Spleen (tissue), 11 donors: ENCODE measurements at regions not wholly inside any gene's neighbourhood (a gene's known extent, or its start where the extent isn't known, plus 50 kb on each side); places are given as distances from the start of the nearest gene placed in this dataset.

Source experiments
- DNase-seq: peaks from one replicate; pipeline ENCODE4 v3.0.0-alpha.2; 2020
- H3K27ac ChIP-seq, 8 donors: fragments of 200-600 bp; sonication (generic) in 7 of 8; 1 replicate in 4 of 8; 2 replicates in 4 of 8; pipeline versions ENCODE4 v1.5.0 to v1.8.0; 2016 to 2021; ENCODE audit warnings: inconsistent platforms in 4 of 8, mild to moderate bottlenecking in 4 of 8, moderate library complexity in 1 of 8
- H3K27me3 ChIP-seq, 7 donors: fragments of 200-600 bp; sonication (generic) in 6 of 7; replicated peaks in 1 of 7; 1 replicate in 4 of 7; 2 replicates in 3 of 7; pipeline versions ENCODE4 v1.5.0 to v1.8.0; 2016 to 2021; ENCODE audit warnings: inconsistent platforms in 3 of 7, mild to moderate bottlenecking in 1 of 7
- H3K36me3 ChIP-seq, 6 donors: fragments of 200-600 bp; sonication (generic) in 5 of 6; 1 replicate in 4 of 6; 2 replicates in 2 of 6; pipeline versions ENCODE4 v1.5.0 to v1.8.0; 2016 to 2021; ENCODE audit warnings: inconsistent platforms in 2 of 6
- H3K4me1 ChIP-seq, 6 donors: fragments of 200-600 bp; sonication (generic) in 5 of 6; 1 replicate in 3 of 6; 2 replicates in 3 of 6; pipeline versions ENCODE4 v1.5.0 to v1.8.0; 2016 to 2021; ENCODE audit warnings: inconsistent platforms in 3 of 6
- H3K4me3 ChIP-seq, 8 donors: fragments of 200-600 bp; sonication (generic) in 7 of 8; 1 replicate in 4 of 8; 2 replicates in 4 of 8; pipeline versions ENCODE4 v1.5.0 to v1.8.0; 2016 to 2021; ENCODE audit warnings: inconsistent platforms in 4 of 8, mild to moderate bottlenecking in 4 of 8, moderate library complexity in 2 of 8
- H3K9me3 ChIP-seq, 8 donors: fragments of 200-600 bp; sonication (generic) in 7 of 8; 1 replicate in 4 of 8; 2 replicates in 4 of 8; pipeline versions ENCODE4 v1.5.0 to v1.8.0; 2016 to 2021; ENCODE audit warnings: inconsistent platforms in 4 of 8
- POLR2A ChIP-seq, 3 donors: fragments of 450-650 bp; IDR thresholded peaks; one replicate each; pipeline ENCODE4 v1.5.1; 2017; ENCODE audit warnings: antibody characterized with exemption in 3 of 3, mild to moderate bottlenecking in 1 of 3
- POLR2AphosphoS5 ChIP-seq, 3 donors: sonication (generic); formaldehyde crosslinking; IDR thresholded peaks; one replicate each; pipeline ENCODE4 v1.5.1; 2017; ENCODE audit warnings: antibody characterized with exemption in 3 of 3
- WGBS, 5 donors: extraction: QIAGEN DNeasy Blood & Tissue Kit in 3 of 5; methylation state at CpG; one replicate each; pipeline versions ENCODE4 v1.1.5 to v1.1.7; 2013 to 2018; 5-methylcytosine and 5-hydroxymethylcytosine counted together
- intact Hi-C: fragments of 100-400 bp; cut with DNase I; formaldehyde crosslinking; loops from one replicate; pipeline ENCODE4 v1.15.0; 2023; ENCODE audit warnings: low total_unique reads
- TF ChIP-seq, protein P1 (sequence below), 11 experiments: fragments of 200-600 bp in 7 of 11; fragments of 450-650 bp in 4 of 11; sonication (generic) in 4 of 11; IDR thresholded peaks in 8 of 11; conservative IDR thresholded peaks in 3 of 11; 1 replicate in 7 of 11; 2 replicates in 4 of 11; pipeline versions ENCODE4 v1.4.0 to v1.8.0; 2016 to 2021; ENCODE audit warnings: antibody characterized with exemption in 11 of 11, inconsistent platforms in 4 of 11, mild to moderate bottlenecking in 1 of 11
- donor health status: healthy with polysubstance abuse.
- donor health status: DM: no; HTN: no; CAD: no; lungs with moderate emphysema.
- donor health status: DM: no; HTN: no; CAD: no.
- donor health status: Bipolar disorder and iron deficiency.
- donor health status: healthy.
- donor health status: DM: no; HTN: no; CAD: no.
- donor health status: DM: yes; HTN: yes; CAD: no.

DNA sequence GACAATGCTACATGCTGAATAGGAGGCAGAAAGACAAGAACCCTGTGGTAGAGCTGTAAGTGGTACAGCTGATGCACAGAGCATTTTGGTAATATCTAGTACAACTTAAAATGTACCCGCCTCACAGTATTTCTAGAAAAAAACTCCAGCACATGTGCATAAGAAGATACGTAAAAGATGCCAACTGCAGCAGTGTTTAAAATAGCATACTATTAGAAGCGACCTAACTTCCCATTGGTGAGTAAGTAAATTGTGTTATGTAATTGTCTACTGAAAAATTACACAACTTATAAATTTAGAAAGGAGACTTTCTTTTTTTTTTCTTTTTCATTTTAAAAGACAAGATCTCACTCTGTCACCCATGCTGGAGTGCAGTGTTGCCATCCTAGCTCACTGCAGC is 114.3 kb upstream of the CAND1 start:
- no peaks in the 10 kb centered on the region for H3K4me1 ChIP-seq
- no peaks in the 10 kb centered on the region for H3K27me3 ChIP-seq
- no peaks in the 10 kb centered on the region for H3K9me3 ChIP-seq
- no peak overlapping the region for H3K27ac ChIP-seq
- no peak for TF ChIP-seq POLR2A (IDR thresholded peaks at IDR 0.05)
- TF ChIP-seq POLR2AphosphoS5 (IDR thresholded peaks at IDR 0.05), result no peak
- TF ChIP-seq, protein P1, sequence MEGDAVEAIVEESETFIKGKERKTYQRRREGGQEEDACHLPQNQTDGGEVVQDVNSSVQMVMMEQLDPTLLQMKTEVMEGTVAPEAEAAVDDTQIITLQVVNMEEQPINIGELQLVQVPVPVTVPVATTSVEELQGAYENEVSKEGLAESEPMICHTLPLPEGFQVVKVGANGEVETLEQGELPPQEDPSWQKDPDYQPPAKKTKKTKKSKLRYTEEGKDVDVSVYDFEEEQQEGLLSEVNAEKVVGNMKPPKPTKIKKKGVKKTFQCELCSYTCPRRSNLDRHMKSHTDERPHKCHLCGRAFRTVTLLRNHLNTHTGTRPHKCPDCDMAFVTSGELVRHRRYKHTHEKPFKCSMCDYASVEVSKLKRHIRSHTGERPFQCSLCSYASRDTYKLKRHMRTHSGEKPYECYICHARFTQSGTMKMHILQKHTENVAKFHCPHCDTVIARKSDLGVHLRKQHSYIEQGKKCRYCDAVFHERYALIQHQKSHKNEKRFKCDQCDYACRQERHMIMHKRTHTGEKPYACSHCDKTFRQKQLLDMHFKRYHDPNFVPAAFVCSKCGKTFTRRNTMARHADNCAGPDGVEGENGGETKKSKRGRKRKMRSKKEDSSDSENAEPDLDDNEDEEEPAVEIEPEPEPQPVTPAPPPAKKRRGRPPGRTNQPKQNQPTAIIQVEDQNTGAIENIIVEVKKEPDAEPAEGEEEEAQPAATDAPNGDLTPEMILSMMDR (IDR thresholded peaks at IDR 0.05 in 8 of 11, conservative IDR thresholded peaks at IDR 0.05 in 3 of 11), result no peak
- no peaks in the 10 kb centered on the region for H3K36me3 ChIP-seq
- WGBS, 5 donors, result 52 to 75% (median 55%) methylated on average over 3 of the region's 3 CpGs
- H3K4me3 ChIP-seq, result no peak overlapping the region
- intact Hi-C loops, result no loop called here
- no peak for DNase-seq

DNA sequence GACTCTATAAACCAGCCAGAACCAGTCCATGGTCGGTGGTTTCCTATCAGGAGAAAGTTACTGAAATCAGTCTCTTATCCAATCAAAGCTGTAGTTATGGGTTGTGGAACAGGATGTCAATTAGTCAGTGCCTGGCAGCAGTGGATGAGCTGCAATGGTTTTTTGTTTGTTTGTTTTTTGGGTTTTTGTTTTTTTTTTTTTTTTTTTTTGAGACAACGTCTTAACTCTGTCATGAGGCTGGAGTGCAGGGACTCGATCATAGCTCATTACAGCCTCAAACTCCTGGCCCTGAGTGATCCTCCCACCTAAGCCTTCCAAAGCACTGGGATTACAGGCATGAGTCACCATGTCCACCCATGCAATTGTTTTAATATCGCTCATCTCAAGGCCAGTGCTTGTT is 113.3 kb upstream of the CAND1 start:
- H3K4me3 ChIP-seq, result no peak overlapping the region
- no peaks in the 10 kb centered on the region for H3K36me3 ChIP-seq
- no peaks in the 10 kb centered on the region for H3K27me3 ChIP-seq
- H3K9me3 ChIP-seq, result no peaks in the 10 kb centered on the region
- H3K4me1 ChIP-seq, result no peaks in the 10 kb centered on the region
- 67 to 87% (median 81%) methylated on average over 4 of the region's 4 CpGs for WGBS, 5 donors
- no peak for DNase-seq
- no peak overlapping the region for H3K27ac ChIP-seq
- intact Hi-C loops, result no loop called here
- TF ChIP-seq, protein P1 (IDR thresholded peaks at IDR 0.05 in 8 of 11, conservative IDR thresholded peaks at IDR 0.05 in 3 of 11), result no peak
- TF ChIP-seq POLR2A (IDR thresholded peaks at IDR 0.05) (no peak), POLR2AphosphoS5 (IDR thresholded peaks at IDR 0.05) (no peak)

DNA sequence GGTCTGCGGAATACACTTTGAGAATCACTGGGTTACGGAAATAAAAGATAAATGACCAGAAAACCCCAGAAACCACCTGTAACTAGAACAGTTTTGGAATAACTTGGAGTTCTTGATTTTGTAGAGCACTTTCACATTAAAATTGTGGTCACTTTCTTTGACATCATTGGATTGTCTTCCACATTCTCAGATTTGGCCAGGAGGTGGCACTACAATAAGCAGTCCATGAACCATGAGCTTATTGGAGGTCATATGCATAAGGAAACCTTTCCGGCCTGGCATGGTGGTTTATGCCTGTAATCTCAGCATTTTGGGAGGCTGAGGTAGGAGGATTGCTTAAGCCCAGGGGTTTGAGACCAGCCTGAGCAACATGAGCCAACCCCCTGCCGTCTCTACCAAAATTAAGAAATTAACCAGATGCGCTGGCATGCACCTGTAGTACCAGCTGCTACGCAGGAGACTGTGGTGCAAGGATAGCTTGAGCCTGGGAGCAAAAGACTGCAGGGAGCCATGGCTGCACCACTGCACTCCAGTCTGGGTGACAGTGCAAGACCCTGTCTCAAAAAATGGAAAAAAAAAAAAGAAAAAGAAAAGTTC is 107.7 kb upstream of the CAND1 start:
- H3K4me3 ChIP-seq, result no peak overlapping the region
- H3K27me3 ChIP-seq, result no peaks in the 10 kb centered on the region
- no peaks in the 10 kb centered on the region for H3K4me1 ChIP-seq
- no peak for TF ChIP-seq POLR2AphosphoS5 (IDR thresholded peaks at IDR 0.05)
- no peak for TF ChIP-seq POLR2A (IDR thresholded peaks at IDR 0.05)
- TF ChIP-seq, protein P1 (IDR thresholded peaks at IDR 0.05 in 8 of 11, conservative IDR thresholded peaks at IDR 0.05 in 3 of 11), result peak in 9 of 11 experiments; percentile 21 to 64 (median 50)
- 81 to 84% (median 82%) methylated on average over 6 of the region's 6 CpGs for WGBS, 5 donors
- no peaks in the 10 kb centered on the region for H3K36me3 ChIP-seq
- H3K9me3 ChIP-seq, result no peaks in the 10 kb centered on the region
- intact Hi-C loops, result no loop called here
- DNase-seq, result no peak
- no peak overlapping the region for H3K27ac ChIP-seq

DNA sequence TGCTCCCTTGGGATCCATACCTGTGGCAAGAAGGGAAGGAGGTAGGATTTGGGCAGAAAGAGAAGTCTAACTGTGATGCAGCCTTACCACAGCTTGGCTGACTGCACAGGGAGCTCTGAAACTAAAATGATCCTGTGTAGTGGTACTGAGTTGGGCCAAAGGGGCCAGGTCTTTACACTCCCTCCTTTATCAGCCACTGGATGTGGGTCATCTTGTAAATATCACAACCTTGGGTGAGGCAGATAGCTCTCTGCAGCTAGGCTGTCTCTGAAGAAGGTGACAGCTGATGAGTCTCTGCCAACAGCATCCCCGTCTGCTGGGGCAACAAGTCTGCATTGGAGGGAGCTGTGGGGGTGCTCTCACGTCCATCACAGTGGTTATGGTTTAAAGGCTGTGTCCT is 95.9 kb upstream of the CAND1 start:
- intact Hi-C loops, result no loop called here
- Histone ChIP-seq H3K4me1 (no peaks in the 10 kb centered on the region), H3K27ac (no peak overlapping the region), H3K36me3 (no peaks in the 10 kb centered on the region), H3K9me3 (no peaks in the 10 kb centered on the region), H3K4me3 (no peak overlapping the region), H3K27me3 (no peaks in the 10 kb centered on the region)
- TF ChIP-seq, protein P1 (IDR thresholded peaks at IDR 0.05 in 8 of 11, conservative IDR thresholded peaks at IDR 0.05 in 3 of 11), result no peak
- TF ChIP-seq POLR2A (IDR thresholded peaks at IDR 0.05) (no peak), POLR2AphosphoS5 (IDR thresholded peaks at IDR 0.05) (no peak)
- 59 to 81% (median 73%) methylated on average over 2 of the region's 2 CpGs for WGBS, 5 donors
- no peak for DNase-seq
